Stimulated activated CD8-positive, alpha-beta memory T cell treated with anti-CD3 and anti-CD28 coated beads, Interleukin-12 subunit alpha, Interleukin-12 subunit beta, amount 100 ng/mL, for 24 hours (primary cell): ENCODE measurements at regions not wholly inside any gene's neighbourhood (a gene's known extent, or its start where the extent isn't known, plus 50 kb on each side); places are given as distances from the start of the nearest gene placed in this dataset.

Experiments used
- DNase-seq: peaks from one replicate; pipeline ENCODE4 v3.0.0-alpha.2; 2020; ENCODE audit errors: extremely low read depth

- no peak for DNase-seq
These were observed 235.1 kb upstream of the RBFOX1 start for GRCh38 chr16:7097518-7097917.

GRCh38 chr16:7093511-7093910 lies 239.1 kb upstream of the RBFOX1 start:
- DNase-seq, result no peak

- DNase-seq, result no peak
These were observed 242.0 kb upstream of the RBFOX1 start for GRCh38 chr16:7090628-7091115.

DNA sequence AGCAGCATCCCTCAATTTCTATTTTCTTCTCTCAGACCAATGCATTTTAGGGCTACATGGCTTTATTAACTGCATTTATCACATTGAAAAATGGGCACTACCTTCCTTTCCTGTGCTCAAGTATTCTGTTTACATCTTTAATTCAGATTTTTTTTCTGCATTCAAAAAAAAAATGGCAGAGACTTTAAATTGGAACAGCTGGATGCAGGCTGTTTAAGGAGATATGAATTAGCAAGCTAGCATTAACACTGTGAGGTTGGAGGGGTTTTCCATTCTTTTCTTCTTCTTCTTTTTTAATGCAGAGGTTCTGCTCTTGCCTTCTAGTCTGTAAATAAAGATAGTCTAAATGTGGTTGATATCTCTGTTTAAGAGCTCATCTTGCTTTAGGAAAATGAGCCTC lies 242.9 kb upstream of the RBFOX1 start:
- DNase-seq, result no peak

DNA sequence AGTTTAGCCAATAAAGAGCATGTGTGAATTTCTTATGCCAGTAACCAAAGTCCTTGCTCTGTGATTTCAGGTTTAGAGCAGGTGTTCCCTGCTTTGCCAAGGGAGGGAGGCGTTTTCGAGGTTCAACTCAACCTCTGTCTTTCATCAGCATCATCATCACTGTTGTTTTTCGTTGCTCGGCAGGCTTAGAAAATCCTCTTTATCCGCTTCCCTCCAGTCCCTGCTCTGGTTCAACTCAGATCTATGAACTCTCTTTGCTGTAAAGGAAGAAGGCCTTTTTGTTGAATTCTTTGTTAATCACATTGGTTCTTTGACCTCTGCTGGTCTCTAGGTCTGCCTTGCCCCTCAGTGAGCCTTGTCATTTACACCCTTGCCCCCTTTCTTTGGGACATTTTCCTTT lies 243.9 kb upstream of the RBFOX1 start:
- no peak for DNase-seq

GRCh38 chr16:7086822-7087616 lies 245.6 kb upstream of the RBFOX1 start:
- no peak for DNase-seq

GRCh38 chr16:7085776-7086175 lies 246.9 kb upstream of the RBFOX1 start:
- no peak for DNase-seq

DNA sequence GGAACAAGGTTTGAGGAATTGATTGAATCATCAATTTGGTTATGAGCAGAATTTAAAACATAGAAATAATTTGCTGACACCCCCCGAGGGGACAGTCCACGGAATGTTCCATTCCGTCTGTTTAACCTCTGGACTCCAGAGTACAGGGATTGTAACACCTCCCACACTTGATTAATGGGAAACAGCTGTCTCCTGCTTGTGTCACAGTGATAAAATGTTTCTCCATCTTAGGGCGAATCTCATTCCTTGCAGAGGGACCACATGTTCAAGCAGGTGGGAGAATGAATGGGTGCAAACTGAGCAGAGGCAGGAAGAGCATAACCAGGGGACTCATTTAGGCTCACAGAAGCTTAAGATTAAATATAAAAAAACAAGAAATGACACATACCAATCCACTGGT lies 249.5 kb upstream of the RBFOX1 start:
- DNase-seq, result no peak

- no peak for DNase-seq
These were observed 255.0 kb upstream of the RBFOX1 start for GRCh38 chr16:7077636-7078035.

- DNase-seq, result no peak
These were observed 257.9 kb upstream of the RBFOX1 start for GRCh38 chr16:7074715-7075114.

GRCh38 chr16:7057458-7057857 lies 275.2 kb upstream of the RBFOX1 start:
- DNase-seq, result no peak

GRCh38 chr16:7055443-7055842 lies 277.2 kb upstream of the RBFOX1 start:
- no peak for DNase-seq

DNA sequence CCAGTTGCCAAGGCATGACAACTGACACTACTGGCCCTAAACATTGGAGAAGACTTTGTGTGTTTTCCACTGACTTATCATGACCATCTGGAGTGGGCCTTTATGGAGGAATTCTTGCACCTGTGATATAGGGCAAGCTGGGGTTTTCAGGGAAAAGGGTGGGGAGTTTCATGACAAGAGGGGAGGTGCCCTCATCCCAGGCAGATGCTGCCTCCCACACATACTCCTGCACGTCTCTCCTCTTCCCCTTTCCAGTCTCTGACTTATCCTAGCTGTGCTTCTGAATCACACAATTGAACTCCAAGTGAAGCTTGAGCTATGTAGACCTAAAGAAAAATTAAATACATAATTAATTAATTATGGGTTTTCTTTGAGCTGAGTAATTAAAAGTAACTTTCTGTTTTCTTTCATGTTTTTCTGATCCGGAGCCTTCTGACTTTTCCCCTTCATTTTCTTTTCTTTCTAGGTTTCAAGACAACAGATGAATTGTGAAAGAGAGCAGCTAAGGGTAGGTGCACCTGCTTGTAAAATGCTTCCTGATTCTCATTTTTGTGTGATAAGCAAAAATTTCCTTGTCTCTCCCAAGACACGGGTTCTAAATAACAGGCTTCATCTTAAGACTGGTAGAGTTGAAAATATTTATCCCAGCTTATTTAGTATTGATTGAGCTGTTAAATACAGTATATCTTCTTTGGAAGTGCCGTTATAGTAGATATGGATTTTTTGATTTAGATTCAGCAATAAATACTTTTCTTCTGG lies 280.9 kb upstream of the RBFOX1 start:
- DNase-seq, result no peak

DNA sequence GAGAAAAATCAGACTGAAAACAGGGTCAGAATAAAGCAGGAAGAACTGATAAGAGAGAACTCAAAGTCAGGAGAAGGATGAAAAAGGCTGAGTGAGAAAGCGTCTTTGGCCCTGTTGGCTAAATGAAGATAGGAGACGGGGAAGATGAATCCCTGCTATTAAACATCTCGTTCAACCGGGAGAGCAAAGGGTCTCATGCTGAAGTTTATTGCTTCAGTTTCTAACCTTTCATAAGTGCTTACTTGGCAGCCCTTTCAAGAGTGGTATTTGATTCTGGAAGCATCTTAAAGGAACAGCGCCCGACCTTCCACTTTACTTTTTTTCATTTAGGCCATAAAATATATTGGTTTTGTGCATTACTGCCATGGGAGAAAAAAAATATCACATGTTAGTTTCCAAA lies 288.3 kb upstream of the RBFOX1 start:
- no peak for DNase-seq

DNA sequence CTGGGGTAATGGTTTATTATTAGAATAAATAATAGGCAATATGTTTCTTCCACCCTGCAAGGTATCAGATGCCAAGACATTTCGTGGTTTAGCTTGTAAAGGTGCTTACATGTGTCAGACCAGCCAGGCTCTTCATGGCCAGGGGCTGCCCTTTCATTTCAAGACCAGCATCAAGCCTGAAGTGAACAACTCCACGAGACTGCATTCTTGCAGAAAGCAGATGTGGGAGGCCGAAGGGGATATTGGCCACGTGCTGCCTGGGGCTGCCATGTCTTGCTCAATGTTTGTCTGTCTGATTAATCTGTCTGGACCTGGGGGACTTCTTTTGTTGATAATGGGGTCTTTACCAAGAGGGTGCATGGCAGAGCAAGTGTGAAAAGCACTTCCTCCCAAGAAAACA lies 294.2 kb upstream of the RBFOX1 start:
- no peak for DNase-seq

GRCh38 chr16:7037495-7037894 lies 295.1 kb upstream of the RBFOX1 start:
- DNase-seq, result no peak

- DNase-seq, result no peak
These were observed 301.6 kb upstream of the RBFOX1 start for GRCh38 chr16:7031031-7031430.

DNA sequence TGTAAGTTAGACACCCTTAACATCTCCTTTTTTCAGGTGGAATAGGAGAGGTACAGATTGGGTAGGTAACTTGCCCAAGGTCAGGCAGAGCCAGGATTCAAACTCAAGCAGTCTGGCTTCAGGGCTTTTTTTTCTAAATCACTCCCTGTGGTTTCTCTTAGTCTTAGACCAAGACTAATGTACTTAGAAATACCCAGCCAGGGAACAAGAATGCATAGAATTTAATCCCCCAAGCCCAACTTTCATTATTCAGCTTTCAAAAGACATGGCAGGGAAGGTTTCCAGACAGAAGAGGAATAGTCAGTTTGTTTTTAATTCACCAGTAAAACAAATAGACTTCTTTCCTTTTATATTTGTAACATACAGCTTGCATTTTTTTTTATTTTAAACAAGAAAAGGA lies 305.2 kb upstream of the RBFOX1 start:
- DNase-seq, result no peak

DNA sequence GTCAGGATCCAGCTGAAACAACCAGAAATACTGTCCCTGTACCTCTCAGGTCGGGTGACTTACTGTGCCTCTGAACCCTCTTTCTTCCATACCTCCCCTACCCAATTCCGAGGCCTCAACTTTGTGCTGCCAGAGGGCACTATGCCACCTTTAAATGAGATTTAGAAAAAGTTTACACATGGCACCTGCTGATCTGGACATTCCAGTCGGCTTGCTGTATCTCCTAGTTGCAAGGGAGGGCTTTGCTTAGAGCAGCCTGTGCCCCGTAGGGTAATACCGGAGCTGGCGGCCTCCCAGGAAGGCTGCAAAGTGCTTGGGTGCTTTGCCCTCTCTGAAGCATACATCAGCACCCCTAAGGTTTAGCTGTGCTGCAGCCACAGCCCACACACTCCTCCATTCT lies 306.0 kb upstream of the RBFOX1 start:
- DNase-seq, result no peak

GRCh38 chr16:7025616-7026190 lies 306.9 kb upstream of the RBFOX1 start:
- DNase-seq, result no peak

GRCh38 chr16:7021653-7022275 lies 310.9 kb upstream of the RBFOX1 start:
- DNase-seq, result no peak

DNA sequence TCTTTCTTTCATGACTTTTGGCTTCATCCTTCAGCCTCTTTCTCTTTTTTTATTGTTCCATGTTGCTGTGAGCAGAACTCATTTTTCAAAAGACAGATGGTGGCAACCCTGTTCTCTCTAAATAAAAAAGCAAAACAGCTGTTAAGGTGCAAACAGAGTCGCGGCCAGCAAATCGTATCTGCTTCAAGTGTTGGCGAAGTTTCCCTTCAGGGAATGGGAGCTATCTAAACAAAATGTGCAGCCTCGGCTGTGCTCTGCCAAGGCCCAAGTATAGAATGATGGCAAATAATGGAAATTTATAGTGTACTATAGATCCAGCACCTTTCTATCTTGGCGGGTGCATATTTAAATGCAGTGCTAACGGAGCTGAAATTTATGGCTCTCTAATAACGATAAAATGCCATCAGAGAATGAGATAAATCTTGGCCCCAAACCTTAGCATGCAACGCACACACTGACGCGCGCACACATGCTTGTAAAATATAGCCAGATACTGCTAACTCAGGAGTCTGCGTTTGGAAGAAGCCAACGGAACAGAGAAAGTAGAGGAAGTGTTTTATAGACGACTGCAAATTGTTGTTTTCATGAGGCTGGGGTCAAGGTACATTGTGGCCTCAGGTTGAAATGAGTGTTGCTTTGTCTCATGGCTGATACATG lies 315.5 kb upstream of the RBFOX1 start:
- DNase-seq, result no peak
